Skeletal muscle tissue (tissue), 3 donors: ENCODE measurements at regions not wholly inside any gene's neighbourhood (a gene's known extent, or its start where the extent isn't known, plus 50 kb on each side); places are given as distances from the start of the nearest gene placed in this dataset.

Experiments used
- H3K27ac ChIP-seq: one replicate; pipeline ENCODE4 v1.7.0; 2013; ENCODE audit warnings: mild to moderate bottlenecking, low read depth, low read length, inconsistent platforms
- H3K27me3 ChIP-seq, 3 donors: one replicate each; pipeline ENCODE4 v1.7.0; 2013; ENCODE audit warnings: low read length in 3 of 3; ENCODE audit not compliant: control insufficient read depth in 3 of 3, insufficient read depth in 3 of 3
- H3K36me3 ChIP-seq, 3 donors: one replicate each; pipeline ENCODE4 v1.7.0; 2013; ENCODE audit warnings: low read length in 3 of 3; ENCODE audit not compliant: control insufficient read depth in 3 of 3, insufficient read depth in 3 of 3
- H3K4me1 ChIP-seq, 3 donors: one replicate each; pipeline ENCODE4 v1.7.0; 2013; ENCODE audit warnings: low read length in 3 of 3, mild to moderate bottlenecking in 3 of 3; ENCODE audit not compliant: control insufficient read depth in 3 of 3, insufficient read depth in 3 of 3
- H3K4me3 ChIP-seq, 3 donors: one replicate each; pipeline ENCODE4 v1.7.0; 2013; ENCODE audit warnings: low read length in 3 of 3
- H3K9ac ChIP-seq, 3 donors: one replicate each; pipeline ENCODE4 v1.7.0; 2013; ENCODE audit warnings: low read length in 3 of 3, mild to moderate bottlenecking in 3 of 3, moderate library complexity in 2 of 3, low read depth in 1 of 3
- H3K9me3 ChIP-seq, 3 donors: one replicate each; pipeline ENCODE4 v1.7.0; 2013; ENCODE audit warnings: low read length in 3 of 3; ENCODE audit not compliant: control insufficient read depth in 3 of 3
- donor health status: Osteomylitis.

- Histone ChIP-seq H3K9ac (no peak overlapping the region), H3K27me3 (no peaks in the 10 kb centered on the region), H3K36me3 (no peaks in the 10 kb centered on the region), H3K9me3 (no peaks in the 10 kb centered on the region), H3K4me3 (no peak overlapping the region), H3K27ac (no peak overlapping the region), H3K4me1 (no peaks in the 10 kb centered on the region)
Measured at GRCh38 chr7:19417231-19417630, 272.0 kb upstream of the FERD3L start.

GRCh38 chr7:19415123-19415522, 269.9 kb upstream of the FERD3L start:
- Histone ChIP-seq H3K4me3 (no peak overlapping the region), H3K36me3 (no peaks in the 10 kb centered on the region), H3K27ac (no peak overlapping the region), H3K9ac (no peak overlapping the region), H3K27me3 (no peaks in the 10 kb centered on the region), H3K9me3 (no peaks in the 10 kb centered on the region), H3K4me1 (no peaks in the 10 kb centered on the region)

- Histone ChIP-seq H3K27me3 (no peaks in the 10 kb centered on the region), H3K9me3 (no peaks in the 10 kb centered on the region), H3K36me3 (no peaks in the 10 kb centered on the region), H3K9ac (no peak overlapping the region), H3K4me1 (no peaks in the 10 kb centered on the region), H3K27ac (no peak overlapping the region), H3K4me3 (no peak overlapping the region)
Measured at GRCh38 chr7:19413443-19413965, 268.3 kb upstream of the FERD3L start.

GRCh38 chr7:19410691-19411090, 265.5 kb upstream of the FERD3L start:
- H3K27me3 ChIP-seq = no peaks in the 10 kb centered on the region
- no peaks in the 10 kb centered on the region for H3K9me3 ChIP-seq
- no peaks in the 10 kb centered on the region for H3K36me3 ChIP-seq
- no peak overlapping the region for H3K9ac ChIP-seq
- H3K27ac ChIP-seq = no peak overlapping the region
- H3K4me1 ChIP-seq = no peaks in the 10 kb centered on the region
- no peak overlapping the region for H3K4me3 ChIP-seq

- Histone ChIP-seq H3K4me3 (no peak overlapping the region), H3K4me1 (no peaks in the 10 kb centered on the region), H3K9ac (no peak overlapping the region), H3K27ac (no peak overlapping the region), H3K27me3 (no peaks in the 10 kb centered on the region), H3K9me3 (no peaks in the 10 kb centered on the region), H3K36me3 (no peaks in the 10 kb centered on the region)
Measured at GRCh38 chr7:19410106-19410505, 264.9 kb upstream of the FERD3L start.

- Histone ChIP-seq H3K36me3 (no peaks in the 10 kb centered on the region), H3K27ac (no peak overlapping the region), H3K4me3 (no peak overlapping the region), H3K9me3 (no peaks in the 10 kb centered on the region), H3K4me1 (no peaks in the 10 kb centered on the region), H3K9ac (no peak overlapping the region), H3K27me3 (no peaks in the 10 kb centered on the region)
Measured at GRCh38 chr7:19408706-19409220, 263.5 kb upstream of the FERD3L start.

- Histone ChIP-seq H3K27me3 (no peaks in the 10 kb centered on the region), H3K36me3 (no peaks in the 10 kb centered on the region), H3K9me3 (no peaks in the 10 kb centered on the region), H3K27ac (no peak overlapping the region), H3K9ac (no peak overlapping the region), H3K4me1 (no peaks in the 10 kb centered on the region), H3K4me3 (no peak overlapping the region)
Measured at GRCh38 chr7:19407270-19407669, 262.0 kb upstream of the FERD3L start.

- Histone ChIP-seq H3K4me3 (no peak overlapping the region), H3K27me3 (no peaks in the 10 kb centered on the region), H3K27ac (no peak overlapping the region), H3K36me3 (no peaks in the 10 kb centered on the region), H3K9ac (no peak overlapping the region), H3K9me3 (no peaks in the 10 kb centered on the region), H3K4me1 (no peaks in the 10 kb centered on the region)
Measured at GRCh38 chr7:19405541-19405940, 260.3 kb upstream of the FERD3L start.

GRCh38 chr7:19404912-19405329, 259.7 kb upstream of the FERD3L start:
- Histone ChIP-seq H3K4me3 (no peak overlapping the region), H3K4me1 (no peaks in the 10 kb centered on the region), H3K27me3 (no peaks in the 10 kb centered on the region), H3K36me3 (no peaks in the 10 kb centered on the region), H3K9me3 (no peaks in the 10 kb centered on the region), H3K9ac (no peak overlapping the region), H3K27ac (no peak overlapping the region)

GRCh38 chr7:19403691-19404090, 258.5 kb upstream of the FERD3L start:
- Histone ChIP-seq H3K36me3 (no peaks in the 10 kb centered on the region), H3K4me3 (no peak overlapping the region), H3K27ac (no peak overlapping the region), H3K9ac (no peak overlapping the region), H3K27me3 (no peaks in the 10 kb centered on the region), H3K4me1 (no peaks in the 10 kb centered on the region), H3K9me3 (no peaks in the 10 kb centered on the region)

- no peaks in the 10 kb centered on the region for H3K4me1 ChIP-seq
- no peaks in the 10 kb centered on the region for H3K9me3 ChIP-seq
- no peak overlapping the region for H3K4me3 ChIP-seq
- no peaks in the 10 kb centered on the region for H3K27me3 ChIP-seq
- H3K36me3 ChIP-seq = no peaks in the 10 kb centered on the region
- no peak overlapping the region for H3K27ac ChIP-seq
- no peak overlapping the region for H3K9ac ChIP-seq
Measured at GRCh38 chr7:19401461-19401860, 256.2 kb upstream of the FERD3L start.
